ENCODE measurements at regions not wholly inside any gene's neighbourhood (a gene's known extent, or its start where the extent isn't known, plus 50 kb on each side); places are given as distances from the start of the nearest gene placed in this dataset.

- intact Hi-C loops (cut with DNase I): no loop called here
- no peak for DNase-seq
- WGBS, 3 donors: 85 to 95% (median 86%) methylated on average over 3 of the region's 3 CpGs
- Histone ChIP-seq H3K9me3 (no peaks in the 10 kb centered on the region), H3K27ac (no peak overlapping the region), H3K4me1 (ENCODE audit: insufficient read depth) (no peaks in the 10 kb centered on the region), H3K36me3 (no peaks in the 10 kb centered on the region), H3K4me3 (no peak overlapping the region), H3K27me3 (no peaks in the 10 kb centered on the region)
- TF ChIP-seq CTCF (IDR thresholded peaks at IDR 0.05): no peak
Observed at GRCh38 chr4:58254291-58254690, 1144.1 kb upstream of the IGFBP7 start.

- Histone ChIP-seq H3K27me3 (no peaks in the 10 kb centered on the region), H3K9me3 (no peaks in the 10 kb centered on the region), H3K4me3 (no peak overlapping the region), H3K27ac (no peak overlapping the region), H3K4me1 (ENCODE audit: insufficient read depth) (no peaks in the 10 kb centered on the region), H3K36me3 (no peaks in the 10 kb centered on the region)
- WGBS, 3 donors: 95 to 97% (median 96%) methylated on average over 2 of the region's 2 CpGs
- TF ChIP-seq CTCF (IDR thresholded peaks at IDR 0.05) (no peak), POLR2A (IDR thresholded peaks at IDR 0.05) (no peak), EP300 (IDR thresholded peaks at IDR 0.05) (no peak)
- intact Hi-C loops (cut with DNase I): no loop called here
- no peak for DNase-seq
Observed at GRCh38 chr4:58252656-58253055, 1142.5 kb upstream of the IGFBP7 start.

GRCh38 chr4:58247792-58248191 lies 1137.6 kb upstream of the IGFBP7 start:
- Histone ChIP-seq H3K4me3 (no peak overlapping the region), H3K9me3 (no peaks in the 10 kb centered on the region), H3K27me3 (no peaks in the 10 kb centered on the region), H3K4me1 (ENCODE audit: insufficient read depth) (no peaks in the 10 kb centered on the region), H3K27ac (no peak overlapping the region), H3K36me3 (no peaks in the 10 kb centered on the region)
- TF ChIP-seq EP300 (IDR thresholded peaks at IDR 0.05): no peak
- intact Hi-C loops (cut with DNase I): no loop called here
- 51 to 62% (median 51%) methylated on average over 3 of the region's 3 CpGs for WGBS, 3 donors
- no peak for DNase-seq

GRCh38 chr4:58225460-58225859 lies 1115.3 kb upstream of the IGFBP7 start:
- Histone ChIP-seq H3K36me3 (no peaks in the 10 kb centered on the region), H3K27me3 (no peaks in the 10 kb centered on the region), H3K27ac (no peak overlapping the region), H3K4me1 (ENCODE audit: insufficient read depth) (no peaks in the 10 kb centered on the region), H3K4me3 (no peak overlapping the region), H3K9me3 (no peaks in the 10 kb centered on the region)
- DNase-seq: no peak
- TF ChIP-seq CTCF (IDR thresholded peaks at IDR 0.05): no peak
- TF ChIP-seq POLR2A (IDR thresholded peaks at IDR 0.05): no peak
- 90 to 97% (median 92%) methylated on average over 1 of the region's 1 CpG for WGBS, 3 donors
- intact Hi-C loops (cut with DNase I): no loop called here

GRCh38 chr4:58219179-58219578 lies 1109.0 kb upstream of the IGFBP7 start:
- TF ChIP-seq CTCF (IDR thresholded peaks at IDR 0.05) (no peak), EP300 (IDR thresholded peaks at IDR 0.05) (no peak), POLR2A (IDR thresholded peaks at IDR 0.05) (no peak)
- Histone ChIP-seq H3K27me3 (no peaks in the 10 kb centered on the region), H3K27ac (no peak overlapping the region), H3K36me3 (no peaks in the 10 kb centered on the region), H3K4me3 (no peak overlapping the region), H3K9me3 (no peaks in the 10 kb centered on the region), H3K4me1 (ENCODE audit: insufficient read depth) (no peaks in the 10 kb centered on the region)
- intact Hi-C loops (cut with DNase I): no loop called here
- WGBS, 3 donors: 77 to 80% (median 78%) methylated on average over 2 of the region's 2 CpGs
- DNase-seq: no peak
